SK-N-SH treated with all-trans-retinoic acid at 6 μM for 48 hours (cell line): ENCODE measurements at regions not wholly inside any gene's neighbourhood (a gene's known extent, or its start where the extent isn't known, plus 50 kb on each side); places are given as distances from the start of the nearest gene placed in this dataset.

Experiments used
- ARNTL ChIP-seq: fragments of 450-650 bp; formaldehyde crosslinking; IDR thresholded peaks from 2 replicates; pipeline ENCODE4 v1.5.0; 2020; ENCODE audit warnings: low read depth, mild to moderate bottlenecking, moderate library complexity, borderline replicate concordance
- CREB5 ChIP-seq: fragments of 250-450 bp; sonication (Bioruptor Pico); IDR thresholded peaks from 2 replicates; pipeline ENCODE4 v1.5.1; 2020; ENCODE audit warnings: low read depth, mild to moderate bottlenecking, moderate library complexity
- ESRRG ChIP-seq: fragments of 250-450 bp; sonication (Bioruptor Pico); IDR thresholded peaks from 2 replicates; pipeline ENCODE4 v1.6.1; 2021; ENCODE audit warnings: mild to moderate bottlenecking
- ISL1 ChIP-seq: fragments of 250-450 bp; sonication (Bioruptor Pico); IDR thresholded peaks from 2 replicates; pipeline ENCODE4 v2.1.2; 2022; ENCODE audit warnings: mild to moderate bottlenecking, moderate library complexity
- OSR1 ChIP-seq: fragments of 250-450 bp; sonication (Bioruptor Pico); IDR thresholded peaks from 2 replicates; pipeline ENCODE4 v1.8.0; 2022; ENCODE audit warnings: moderate library complexity, mild to moderate bottlenecking, inconsistent platforms
- PATZ1 ChIP-seq: fragments of 250-450 bp; sonication (Bioruptor Pico); IDR thresholded peaks from 2 replicates; pipeline ENCODE4 v1.8.0; 2020; ENCODE audit warnings: mild to moderate bottlenecking, moderate library complexity, borderline replicate concordance
- TSHZ2 ChIP-seq: fragments of 250-450 bp; sonication (Bioruptor Pico); IDR thresholded peaks from 2 replicates; pipeline ENCODE4 v1.5.0; 2020; ENCODE audit warnings: mild to moderate bottlenecking, moderate library complexity
- ZFP3 ChIP-seq: fragments of 250-450 bp; sonication (Bioruptor Pico); IDR thresholded peaks from 2 replicates; pipeline ENCODE4 v1.5.0; 2020; ENCODE audit warnings: mild to moderate bottlenecking, moderate library complexity
- ZFP30 ChIP-seq: fragments of 450-650 bp; formaldehyde crosslinking; IDR thresholded peaks from 2 replicates; pipeline ENCODE4 v1.5.0; 2022; ENCODE audit warnings: mild to moderate bottlenecking, moderate library complexity

- TF ChIP-seq ARNTL (CRISPR knock-in tag) (no peak), ISL1 (CRISPR knock-in tag) (no peak), ZFP30 (CRISPR knock-in tag) (no peak), CREB5 (CRISPR knock-in tag) (no peak), ESRRG (no peak), PATZ1 (CRISPR knock-in tag) (no peak), ZFP3 (CRISPR knock-in tag) (no peak), TSHZ2 (CRISPR knock-in tag) (no peak), OSR1 (CRISPR knock-in tag) (no peak)
Observed at GRCh38 chr6:140236732-140237131, 862.3 kb upstream of the CITED2 start.
